Choroid plexus epithelial cell (primary cell): ENCODE measurements at regions not wholly inside any gene's neighbourhood (a gene's known extent, or its start where the extent isn't known, plus 50 kb on each side); places are given as distances from the start of the nearest gene placed in this dataset.

ENCODE experiments used
- DNase-seq: peaks from one replicate; pipeline ENCODE4 v3.0.0-alpha.2; 2010; ENCODE audit warnings: low read depth
- H3K4me3 ChIP-seq: 2 replicates; pipeline ENCODE4 v1.5.1; 2011; ENCODE audit warnings: low read depth, mild to moderate bottlenecking, control low read depth, low read length, moderate library complexity
- TF ChIP-seq, protein P1 (sequence below): conservative IDR thresholded peaks from 2 replicates; pipeline ENCODE4 v1.5.1; 2011; ENCODE audit warnings: low read depth, mild to moderate bottlenecking, control low read depth, inconsistent platforms, low read length, moderate library complexity

DNA sequence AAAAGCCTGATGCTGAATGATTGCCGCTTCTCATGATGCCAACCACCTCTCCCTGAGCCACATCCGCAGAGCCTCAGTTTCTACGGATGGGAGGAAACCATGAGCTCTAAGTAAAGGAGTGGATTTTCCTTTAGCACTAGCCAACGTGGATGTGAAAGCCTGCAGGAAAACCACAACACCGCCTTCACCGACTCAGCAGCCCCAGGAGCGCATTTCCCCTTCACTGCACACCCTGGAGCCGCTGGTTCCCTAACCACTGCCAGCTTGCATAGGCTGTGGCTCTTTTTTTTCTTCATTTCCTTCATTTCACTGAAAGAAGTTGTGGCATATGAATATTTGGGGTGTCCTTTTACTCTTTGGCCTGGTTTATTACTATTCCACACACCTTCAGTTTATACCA lies 50.5 kb upstream of the SSTR4 start:
- H3K4me3 ChIP-seq = no peak overlapping the region
- DNase-seq = no peak

GRCh38 chr20:22985239-22985778 lies 49.8 kb upstream of the SSTR4 start:
- TF ChIP-seq, protein P1, sequence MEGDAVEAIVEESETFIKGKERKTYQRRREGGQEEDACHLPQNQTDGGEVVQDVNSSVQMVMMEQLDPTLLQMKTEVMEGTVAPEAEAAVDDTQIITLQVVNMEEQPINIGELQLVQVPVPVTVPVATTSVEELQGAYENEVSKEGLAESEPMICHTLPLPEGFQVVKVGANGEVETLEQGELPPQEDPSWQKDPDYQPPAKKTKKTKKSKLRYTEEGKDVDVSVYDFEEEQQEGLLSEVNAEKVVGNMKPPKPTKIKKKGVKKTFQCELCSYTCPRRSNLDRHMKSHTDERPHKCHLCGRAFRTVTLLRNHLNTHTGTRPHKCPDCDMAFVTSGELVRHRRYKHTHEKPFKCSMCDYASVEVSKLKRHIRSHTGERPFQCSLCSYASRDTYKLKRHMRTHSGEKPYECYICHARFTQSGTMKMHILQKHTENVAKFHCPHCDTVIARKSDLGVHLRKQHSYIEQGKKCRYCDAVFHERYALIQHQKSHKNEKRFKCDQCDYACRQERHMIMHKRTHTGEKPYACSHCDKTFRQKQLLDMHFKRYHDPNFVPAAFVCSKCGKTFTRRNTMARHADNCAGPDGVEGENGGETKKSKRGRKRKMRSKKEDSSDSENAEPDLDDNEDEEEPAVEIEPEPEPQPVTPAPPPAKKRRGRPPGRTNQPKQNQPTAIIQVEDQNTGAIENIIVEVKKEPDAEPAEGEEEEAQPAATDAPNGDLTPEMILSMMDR = no peak
- no peak overlapping the region for H3K4me3 ChIP-seq
- no peak for DNase-seq

More for the DNA sequence above, 50.5 kb upstream of the SSTR4 start:
- TF ChIP-seq, protein P1 = no peak
